Stimulated activated CD4-positive, alpha-beta T cell treated with anti-CD3 and anti-CD28 coated beads, Interleukin-1b, Interleukin-23, amount 100 ng/mL, for 24 hours (primary cell): ENCODE measurements at regions not wholly inside any gene's neighbourhood (a gene's known extent, or its start where the extent isn't known, plus 50 kb on each side); places are given as distances from the start of the nearest gene placed in this dataset.
A peak's percentile ranks its signal among the peaks of the same experiment; 100 is the strongest.
"Not testable (repeated sequence)": the region's sequence is repeated elsewhere in the genome, so short reads cannot be mapped to it uniquely, and the experiment has no call there.

Experiments used
- DNase-seq, 4 experiments: peaks; one replicate each; pipeline ENCODE4 v3.0.0-alpha.2; 2020; ENCODE audit warnings: low read depth in 4 of 4, low spot score in 1 of 4

DNA sequence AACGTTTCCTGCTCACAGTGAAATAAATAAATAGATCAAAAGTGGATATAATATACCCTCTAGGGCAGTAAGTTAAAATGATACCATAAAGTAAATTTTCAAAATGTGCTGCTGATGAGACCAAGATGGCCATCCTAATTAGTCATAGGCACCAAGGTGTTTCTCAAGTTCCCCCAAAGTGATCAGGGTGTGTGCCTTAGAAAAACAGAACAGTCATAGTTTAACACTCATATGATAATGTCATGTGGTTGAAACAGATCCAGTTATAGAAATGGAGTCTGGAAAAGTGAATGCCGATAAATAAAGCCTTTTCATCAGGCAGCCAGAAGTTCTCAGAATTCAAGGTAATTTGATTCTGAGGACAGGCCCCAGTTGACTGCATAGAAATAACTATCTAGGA is 161.5 kb upstream of the CDKN2B start:
- no peak for DNase-seq

DNA sequence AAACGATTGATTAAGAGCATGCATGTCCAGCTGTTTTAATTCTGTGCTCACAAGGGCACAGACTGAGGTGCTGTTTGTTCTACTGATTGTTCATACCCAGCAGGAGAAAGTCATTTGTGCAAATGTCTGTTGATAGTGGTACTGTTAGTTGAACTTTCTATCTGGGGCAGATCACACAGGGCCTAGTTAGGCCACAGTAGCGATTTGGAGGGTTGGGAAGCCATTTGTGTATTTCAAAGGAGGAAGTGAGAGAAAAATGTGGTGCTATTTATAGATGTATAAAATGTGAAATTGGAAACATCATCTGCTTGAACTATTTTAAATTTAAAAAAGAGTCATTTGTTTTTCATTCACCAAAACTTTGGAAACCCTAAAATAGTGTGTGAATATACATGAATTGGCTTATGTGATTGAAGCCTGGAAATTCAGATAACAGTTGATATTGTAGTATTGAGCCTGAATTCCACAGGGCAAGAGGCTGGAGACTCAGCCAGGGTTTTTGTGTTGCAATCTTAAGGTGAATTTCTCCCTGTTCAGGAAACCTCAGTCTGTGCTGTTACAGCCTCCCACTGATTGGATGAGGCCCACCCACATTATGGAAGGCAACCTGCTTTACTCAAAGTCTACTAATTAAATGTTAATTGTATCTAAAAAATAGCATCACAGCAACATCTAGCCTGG is 162.0 kb upstream of the CDKN2B start:
- DNase-seq, result no peak

DNA sequence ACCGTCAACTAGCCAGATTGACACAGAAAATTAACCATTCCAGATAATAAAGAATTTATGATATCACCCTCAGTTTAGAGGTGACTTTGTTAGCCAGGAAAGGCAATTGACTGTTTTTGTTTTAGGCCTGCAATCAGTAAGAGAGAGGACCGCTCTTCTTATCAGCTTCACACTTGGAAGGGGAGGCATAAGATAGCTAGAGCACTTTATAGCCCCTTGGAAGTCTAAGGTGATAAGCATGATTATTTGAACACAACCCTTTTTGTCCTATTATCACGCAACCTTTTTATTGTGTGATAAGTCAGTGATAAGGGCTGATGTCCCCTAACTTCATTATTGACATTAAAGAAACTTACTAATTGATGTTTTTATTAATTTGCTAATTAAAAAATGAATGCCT is 162.6 kb upstream of the CDKN2B start:
- DNase-seq, result no peak

DNA sequence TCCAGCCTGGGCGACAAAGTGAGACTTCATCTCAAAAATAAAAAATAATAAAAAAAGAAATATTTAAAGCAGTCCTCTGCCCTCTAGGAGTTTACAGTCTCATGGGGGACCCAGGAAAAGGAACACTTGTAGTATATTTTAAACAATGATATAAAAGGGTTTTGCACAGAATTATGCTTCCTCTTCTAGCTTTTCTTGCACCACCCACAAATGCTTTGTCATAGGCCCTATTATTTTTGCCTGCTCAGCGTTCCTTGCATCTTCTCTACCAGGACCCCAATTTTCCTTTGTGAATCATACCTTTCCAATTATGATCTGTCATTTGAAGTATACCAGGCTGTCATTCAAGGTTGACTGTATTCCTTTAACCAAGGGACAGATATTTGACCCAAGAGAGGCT is 164.8 kb upstream of the CDKN2B start:
- no peak for DNase-seq

DNA sequence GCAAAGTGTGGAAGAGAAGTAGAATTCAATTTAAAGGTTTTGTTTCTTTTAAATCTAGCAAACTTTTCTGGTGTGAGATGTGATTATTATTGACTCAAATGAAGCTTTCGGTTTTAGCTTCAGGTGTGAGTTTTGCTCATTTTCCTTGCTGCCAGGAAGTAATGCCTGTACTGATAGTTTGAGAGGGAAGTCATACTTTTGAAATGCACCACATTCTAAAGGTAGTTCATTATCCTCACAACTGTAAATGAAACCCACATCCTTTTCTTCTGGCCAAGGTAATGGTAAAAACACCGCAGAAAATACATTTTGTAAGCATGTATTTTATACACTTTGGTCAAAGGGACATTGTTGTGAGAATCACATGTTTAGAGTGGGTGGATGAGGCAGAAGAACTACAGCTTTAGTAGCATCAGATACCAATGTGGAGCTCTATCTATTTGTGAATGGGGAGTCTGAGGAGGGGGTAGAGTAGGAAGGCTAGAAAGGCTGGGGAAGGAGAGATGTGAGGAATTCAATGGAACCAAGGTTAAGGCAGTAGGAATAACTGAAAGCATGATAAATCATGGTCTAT is 167.0 kb upstream of the CDKN2B start:
- no peak for DNase-seq

DNA sequence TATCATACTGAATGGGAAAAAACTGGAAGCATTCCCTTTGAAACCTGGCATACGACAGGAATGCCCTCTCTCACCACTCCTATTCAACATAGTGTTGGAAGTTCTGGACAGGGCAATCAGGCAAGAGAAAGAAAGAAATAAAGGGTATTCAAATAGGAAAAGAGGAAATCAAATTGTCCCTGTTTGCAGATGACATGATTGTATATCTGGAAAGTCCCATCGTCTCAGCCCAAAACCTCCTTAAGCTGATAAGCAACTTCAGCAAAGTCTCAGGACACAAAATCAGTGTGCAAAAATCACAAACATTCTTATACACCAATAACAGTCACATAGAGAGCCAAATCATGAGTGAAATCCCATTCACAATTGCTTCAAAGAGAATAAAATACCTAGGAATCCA is 171.9 kb upstream of the CDKN2B start:
- DNase-seq, result not testable (repeated sequence)

DNA sequence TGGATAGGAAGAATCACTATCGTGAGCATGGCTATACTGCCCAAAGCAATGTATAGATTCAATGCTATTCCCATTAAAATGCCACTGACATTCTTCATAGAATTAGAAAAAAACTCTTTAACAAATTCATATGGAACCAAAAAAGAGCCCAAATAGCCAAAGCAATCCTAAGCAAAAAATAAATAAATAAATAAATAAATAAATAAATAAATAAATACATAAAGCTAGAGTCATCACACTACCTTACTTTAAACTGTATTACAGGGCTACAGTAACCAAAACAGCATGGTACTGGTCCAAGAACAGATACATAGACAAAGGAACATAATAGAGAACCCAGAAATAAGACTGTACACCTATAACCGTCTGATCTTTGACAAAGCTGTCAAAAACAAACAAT is 180.4 kb upstream of the CDKN2B start:
- no peak for DNase-seq

DNA sequence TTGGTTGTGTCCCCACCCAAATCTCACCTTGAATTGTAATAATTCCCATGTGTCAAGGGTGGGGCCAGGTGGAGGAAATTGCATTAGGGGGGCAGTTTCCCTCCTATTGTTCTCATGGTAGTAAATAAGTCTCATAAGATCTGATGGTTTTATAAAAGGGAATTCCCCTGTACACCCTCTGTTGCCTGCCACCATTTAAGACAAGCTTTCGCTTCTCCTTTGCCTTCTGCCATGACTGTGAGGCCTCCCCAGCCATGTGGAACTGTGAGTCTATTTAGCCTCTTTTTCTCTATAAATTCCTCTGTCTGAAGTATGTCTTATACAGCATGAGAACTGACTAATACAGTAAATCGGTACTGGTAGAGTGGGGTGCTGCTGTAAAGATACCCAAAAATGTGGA is 187.9 kb upstream of the CDKN2B start:
- not testable (repeated sequence) for DNase-seq

DNA sequence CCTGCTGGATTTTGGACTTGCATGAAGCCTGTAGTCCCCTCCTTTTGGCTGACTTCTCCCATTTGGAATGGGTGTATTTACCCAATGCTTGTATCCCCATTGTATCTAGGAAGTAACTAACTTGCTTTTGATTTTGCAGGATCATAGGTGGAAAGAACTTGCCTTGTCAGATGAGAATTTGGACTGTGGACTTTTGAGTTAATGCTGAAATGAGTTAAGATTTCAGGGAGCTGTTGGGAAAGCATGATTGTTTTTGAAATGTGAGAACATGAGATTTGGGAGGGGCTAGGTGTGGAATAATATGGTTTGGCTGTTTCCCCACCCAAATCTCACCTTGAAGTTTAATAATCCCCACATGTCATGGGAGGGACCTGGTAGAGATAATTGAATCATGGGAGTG is 189.6 kb upstream of the CDKN2B start:
- DNase-seq, result no peak

DNA sequence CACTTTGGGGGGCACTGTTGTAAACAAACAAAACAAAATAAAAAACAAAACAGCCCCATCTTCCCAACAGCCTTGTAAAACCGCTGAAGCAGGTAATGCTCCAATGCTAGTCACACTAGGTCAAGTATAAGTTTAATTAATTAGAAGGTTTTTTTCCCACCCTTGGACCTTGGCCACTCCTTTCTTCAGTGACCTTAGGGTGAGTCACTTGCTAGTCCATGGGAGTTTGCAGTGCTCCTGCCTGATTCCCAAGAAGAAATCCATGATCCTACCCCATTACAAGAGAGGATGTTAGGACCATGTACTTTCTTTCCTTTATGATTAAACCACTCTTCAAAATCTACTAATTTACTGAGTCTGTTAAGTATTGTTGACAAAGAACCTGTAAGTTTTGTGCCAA is 192.2 kb upstream of the CDKN2B start:
- no peak for DNase-seq

DNA sequence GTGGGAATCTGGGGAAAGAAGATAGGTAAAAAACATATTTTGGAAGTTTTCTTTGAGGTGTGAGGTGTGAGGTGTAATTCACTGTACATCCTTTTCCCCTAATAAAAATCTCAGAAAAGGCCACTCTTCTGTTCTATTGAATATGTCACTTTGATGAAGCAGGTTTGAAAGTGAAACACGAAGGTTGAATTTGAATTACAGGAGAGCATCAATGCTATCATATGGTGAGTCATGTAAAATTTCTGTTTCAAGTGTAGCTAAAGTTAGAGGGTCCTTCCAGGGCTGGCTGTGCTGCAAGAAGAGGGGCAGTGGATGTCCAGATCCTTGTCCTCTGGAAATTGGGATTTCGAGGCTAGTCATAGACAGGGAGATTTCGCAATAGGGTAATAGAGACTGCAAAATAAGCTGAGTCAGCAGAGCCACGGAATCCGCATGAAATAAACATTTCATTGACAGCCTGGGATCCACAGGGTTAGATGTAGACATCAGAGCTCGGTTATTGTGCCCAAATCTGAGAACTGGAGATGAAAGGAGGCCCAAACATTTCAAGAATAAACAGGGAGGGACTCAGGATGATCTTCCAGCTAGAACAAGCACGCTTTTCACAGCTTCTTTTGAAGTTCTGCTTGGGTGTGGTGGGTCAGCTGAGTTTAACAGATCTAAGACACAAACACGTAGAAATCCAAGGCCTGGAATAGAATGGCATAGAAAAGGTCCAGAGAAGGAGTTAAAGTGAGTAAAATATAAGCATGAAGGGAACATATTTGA is 194.4 kb upstream of the CDKN2B start:
- no peak for DNase-seq

DNA sequence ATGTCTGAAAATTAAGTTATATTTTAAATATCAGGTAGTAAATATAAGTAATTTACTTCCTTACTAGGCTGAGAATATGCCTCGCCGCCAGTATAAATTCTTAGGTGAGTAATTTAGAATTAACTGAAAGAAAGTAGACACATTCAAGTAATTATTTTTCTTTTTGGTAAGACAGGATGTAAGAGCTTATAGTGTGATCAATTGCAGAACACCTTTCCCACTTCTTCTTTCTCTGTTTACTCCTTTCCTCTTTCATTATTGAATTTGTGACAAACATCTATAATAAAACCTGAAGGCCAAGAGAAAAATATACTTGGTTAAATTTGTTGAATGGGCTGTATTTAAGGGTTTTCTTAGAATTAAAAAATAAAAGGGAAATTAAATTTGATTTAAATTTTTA is 195.1 kb upstream of the CDKN2B start:
- DNase-seq, result no peak

DNA sequence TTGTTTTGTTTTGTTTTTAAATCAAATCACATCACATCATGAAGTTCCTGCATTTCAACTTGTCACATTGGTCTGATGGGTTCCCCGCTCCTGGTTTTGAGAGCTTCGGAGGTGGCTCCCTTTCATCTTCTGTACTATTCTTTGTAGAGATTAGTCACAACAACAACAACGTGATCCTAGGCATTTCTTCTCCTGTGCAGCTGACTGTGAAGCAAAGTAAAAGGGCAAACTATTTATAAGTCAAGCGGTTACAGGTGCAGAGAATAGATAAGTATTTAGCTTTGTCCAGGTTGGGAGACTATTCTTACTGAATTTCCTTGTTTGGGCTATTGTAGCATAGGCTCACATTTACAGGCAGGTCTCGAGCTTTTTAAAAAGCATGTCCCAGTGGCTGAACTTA is 197.7 kb upstream of the CDKN2B start:
- DNase-seq, result no peak

DNA sequence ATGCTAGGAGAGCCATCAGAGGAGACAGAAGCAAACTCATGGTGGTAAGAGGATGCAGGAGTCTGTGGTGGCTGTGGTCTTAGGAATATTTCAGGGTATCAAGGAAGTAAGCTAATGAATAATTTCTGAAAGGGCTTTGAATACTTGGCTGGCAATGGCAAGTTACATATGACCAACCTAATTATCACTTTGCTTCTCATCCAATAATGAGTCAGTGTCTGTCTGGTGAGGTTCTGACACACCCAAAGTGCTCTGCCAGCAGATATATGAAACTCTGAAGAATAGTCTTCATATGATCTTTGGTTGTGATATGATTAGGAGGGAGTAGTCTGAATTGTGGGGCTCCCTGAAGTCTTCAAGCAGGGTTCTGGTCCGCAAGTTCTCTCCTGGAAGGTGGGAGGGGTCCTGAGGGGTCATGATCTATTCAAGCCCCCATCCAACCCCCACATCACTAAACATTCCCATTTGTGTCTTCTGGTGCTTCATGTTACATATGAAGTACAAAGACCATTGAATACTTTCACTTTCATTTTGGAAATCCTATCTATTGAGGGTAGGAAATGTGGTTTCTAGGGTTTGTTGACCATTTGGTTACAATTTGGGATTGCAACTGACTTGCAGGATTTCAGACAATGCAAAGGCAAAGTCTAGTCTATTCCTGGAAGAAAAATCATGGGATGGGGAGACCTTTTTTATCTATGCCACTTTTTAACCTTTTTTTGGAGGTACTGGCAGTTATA is 199.9 kb upstream of the CDKN2B start:
- peak in 1 of 4 experiments; percentile 12 for DNase-seq

DNA sequence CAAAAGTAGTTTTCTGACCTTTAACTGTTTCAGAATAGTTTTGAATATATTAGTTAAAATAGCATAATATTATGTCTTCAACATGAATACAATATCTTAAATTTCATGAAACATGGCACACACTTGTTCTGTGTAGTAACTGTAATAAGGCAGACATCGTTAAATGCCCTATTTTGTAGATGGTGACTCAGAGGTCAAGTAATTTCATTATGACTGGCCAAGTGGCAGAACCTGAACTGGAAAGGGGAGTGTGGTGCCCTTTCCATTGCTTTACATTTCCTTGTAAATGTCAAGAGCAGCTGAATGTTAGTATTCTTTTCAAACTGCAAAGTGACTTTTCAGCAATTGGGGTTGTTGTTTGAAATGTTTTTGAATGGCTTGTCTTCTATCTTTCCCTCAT is 201.2 kb upstream of the CDKN2B start:
- no peak for DNase-seq

DNA sequence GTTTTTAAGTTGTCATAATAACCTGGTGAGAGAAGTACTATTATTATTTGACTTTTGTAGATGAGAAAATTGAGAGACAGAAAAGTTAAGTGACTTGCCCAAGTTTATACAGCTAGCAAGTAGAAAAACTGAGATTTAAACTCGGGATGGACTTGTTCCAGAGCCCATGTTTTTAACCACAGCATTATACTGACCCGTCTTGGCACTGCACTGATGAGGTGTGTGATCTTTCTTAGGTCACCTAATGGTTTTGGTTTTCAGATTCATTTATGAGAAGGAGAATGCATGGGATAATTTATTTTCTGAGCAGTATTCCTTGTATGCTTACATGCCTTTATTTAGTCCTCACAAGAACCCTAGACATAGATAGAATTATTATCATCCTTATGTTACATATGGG is 201.8 kb upstream of the CDKN2B start:
- no peak for DNase-seq

DNA sequence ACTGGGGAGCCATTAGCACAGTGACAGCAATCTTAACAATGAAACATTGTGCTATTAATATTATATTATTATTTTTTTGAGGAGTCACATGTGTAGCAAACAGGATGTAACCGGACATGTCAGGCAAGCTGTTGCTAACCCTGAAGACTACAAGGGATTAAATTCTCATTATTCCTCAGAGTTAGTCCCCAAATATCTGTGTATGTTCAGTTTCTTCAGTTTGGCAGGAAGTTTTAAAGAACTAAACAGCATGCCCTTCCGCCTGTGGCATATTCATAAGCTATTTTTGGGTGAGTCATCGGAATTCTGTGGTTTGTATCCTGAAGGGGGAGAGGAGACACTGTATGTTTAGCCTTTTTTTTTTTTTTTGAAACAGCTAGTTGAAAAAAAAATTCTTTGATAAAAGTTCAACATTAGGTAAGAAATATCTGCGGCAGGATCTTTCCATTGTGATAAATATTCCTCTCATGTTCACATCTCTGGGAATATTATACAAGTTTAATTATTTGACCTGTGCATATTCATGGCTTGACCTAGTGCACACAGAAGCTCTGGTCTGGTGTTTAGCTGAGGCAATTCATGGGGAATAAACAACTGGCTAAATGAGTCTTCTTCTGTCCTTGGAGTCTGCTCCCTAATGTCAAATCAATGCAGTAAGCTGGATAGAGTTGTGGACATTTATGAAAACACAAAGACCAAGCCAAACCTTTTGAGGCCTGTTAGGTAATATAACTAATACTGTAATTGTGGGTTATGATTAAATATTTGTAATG is 202.7 kb upstream of the CDKN2B start:
- no peak for DNase-seq

DNA sequence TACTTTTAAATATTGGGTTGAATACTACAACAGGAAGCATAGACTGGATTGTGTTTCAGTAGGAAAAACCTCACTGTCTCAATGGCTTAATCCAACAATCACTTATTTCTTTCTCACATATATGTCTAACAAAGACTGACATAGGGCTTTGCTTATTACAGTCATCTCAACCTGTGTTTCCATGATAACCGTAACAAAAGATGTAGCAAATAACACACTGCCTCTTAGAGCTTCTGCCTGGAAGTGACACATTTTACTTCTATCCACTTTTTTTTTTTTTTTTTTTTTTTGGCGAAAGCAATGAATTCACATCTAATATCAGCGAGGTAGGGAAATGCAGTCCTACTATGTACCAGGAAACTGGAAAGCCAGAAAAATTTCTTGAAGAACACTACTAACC is 204.9 kb upstream of the CDKN2B start:
- DNase-seq, result no peak

DNA sequence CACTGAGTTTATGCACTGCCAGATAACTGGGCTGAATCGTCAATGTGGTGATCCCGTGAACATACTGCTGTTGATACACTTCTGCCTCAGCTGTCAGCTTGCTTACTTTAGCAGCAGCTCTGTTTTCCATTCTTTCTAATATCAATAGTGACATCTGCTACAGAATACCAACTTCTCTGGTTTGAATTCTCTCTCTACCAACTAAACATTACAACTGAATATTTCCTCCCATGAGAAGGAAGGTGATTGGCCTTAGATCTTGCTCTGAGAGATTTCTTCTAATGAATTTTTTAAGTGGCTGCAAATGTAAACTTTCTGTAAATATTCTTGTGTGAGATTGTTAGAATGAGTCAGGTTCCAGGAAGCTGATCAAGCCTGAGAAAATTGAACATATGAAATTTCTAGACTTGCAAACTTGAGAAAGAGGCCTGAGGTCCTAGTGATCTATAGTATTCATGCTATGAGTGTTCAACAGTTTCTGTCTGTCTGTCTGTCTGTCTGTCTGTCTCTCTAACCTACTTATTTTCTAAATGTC is 205.5 kb upstream of the CDKN2B start:
- no peak for DNase-seq

DNA sequence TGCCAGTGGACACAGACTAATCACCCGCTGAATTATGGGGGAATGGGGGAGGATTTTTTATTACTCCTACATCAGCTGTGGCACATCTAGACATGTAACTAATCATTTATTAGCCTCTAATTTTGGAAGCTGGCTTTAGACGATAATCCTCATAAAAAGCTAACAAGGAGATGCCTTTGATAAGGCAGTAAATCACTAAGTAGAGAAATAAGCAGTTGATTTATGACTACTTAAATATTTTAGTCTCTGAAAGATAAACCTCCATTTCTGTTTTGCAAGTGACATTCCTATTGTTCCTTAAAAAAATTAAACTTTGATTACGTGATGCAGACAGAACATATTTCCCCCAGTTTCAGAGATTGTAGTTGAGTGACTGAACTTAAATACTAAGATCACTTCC is 206.4 kb upstream of the CDKN2B start:
- no peak for DNase-seq

DNA sequence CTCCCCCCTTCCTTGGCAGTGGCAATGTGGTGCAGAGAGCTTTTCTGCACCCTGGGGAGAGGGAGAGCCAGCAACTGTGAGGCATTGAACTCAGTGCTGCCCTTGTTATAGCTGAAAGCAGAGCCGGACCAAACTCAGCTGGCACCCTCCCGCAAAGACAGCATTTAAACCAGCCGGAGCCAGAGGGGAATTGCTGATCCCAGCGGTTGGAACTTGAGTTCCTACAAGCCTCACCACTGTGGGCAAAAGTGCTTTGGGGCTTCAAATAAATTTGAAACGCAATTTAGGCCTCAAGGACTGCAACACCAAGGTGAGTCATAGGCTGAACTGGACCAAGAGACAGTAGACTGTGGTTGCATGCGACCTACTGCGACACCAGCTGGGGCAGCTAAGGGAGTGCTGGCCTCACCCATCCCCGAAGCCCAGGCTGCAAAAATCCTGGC is 207.6 kb upstream of the CDKN2B start:
- no peak for DNase-seq
